Testis (tissue), 2 donors: ENCODE measurements at regions not wholly inside any gene's neighbourhood (a gene's known extent, or its start where the extent isn't known, plus 50 kb on each side); places are given as distances from the start of the nearest gene placed in this dataset.
"Not testable (repeated sequence)": the region's sequence is repeated elsewhere in the genome, so short reads cannot be mapped to it uniquely, and the experiment has no call there.

Experiments
- DNase-seq: peaks from one replicate; pipeline ENCODE4 v3.0.0-alpha.2; 2019
- H3K27ac ChIP-seq, 2 donors: fragments of 200-600 bp; sonication (generic); one replicate each; pipeline ENCODE4 v1.5.1; 2019
- H3K27me3 ChIP-seq: fragments of 200-600 bp; sonication (generic); one replicate; pipeline ENCODE4 v1.5.1; 2019
- H3K36me3 ChIP-seq: fragments of 200-600 bp; sonication (generic); one replicate; pipeline ENCODE4 v1.5.1; 2017; ENCODE audit warnings: low read depth; ENCODE audit errors: missing control alignments
- H3K4me1 ChIP-seq: fragments of 200-600 bp; sonication (generic); one replicate; pipeline ENCODE4 v1.5.1; 2019
- H3K4me3 ChIP-seq, 2 donors: fragments of 200-600 bp; sonication (generic); one replicate each; pipeline ENCODE4 v1.5.1; 2017 to 2019
- H3K9me3 ChIP-seq: fragments of 200-600 bp; sonication (generic); one replicate; pipeline ENCODE4 v1.5.1; 2017
- POLR2A ChIP-seq: fragments of 450-650 bp; IDR thresholded peaks from one replicate; pipeline ENCODE4 v1.6.1; 2017; ENCODE audit warnings: antibody characterized with exemption, mild to moderate bottlenecking, moderate library complexity
- WGBS, 2 donors: methylation state at CpG; one replicate each; pipeline ENCODE4 v1.1.5; 2018; 5-methylcytosine and 5-hydroxymethylcytosine counted together
- intact Hi-C: fragments of 100-400 bp; cut with DNase I; formaldehyde crosslinking; loops from one replicate; pipeline ENCODE4 v1.15.1; 2023; ENCODE audit warnings: low total_unique reads
- TF ChIP-seq, protein P1 (sequence below), 3 experiments: fragments of 450-650 bp in 2 of 3; fragments of 200-600 bp in 1 of 3; sonication (generic) in 1 of 3; IDR thresholded peaks; one replicate each; pipeline ENCODE4 v1.5.1; 2016 to 2019; ENCODE audit warnings: antibody characterized with exemption in 3 of 3, mild to moderate bottlenecking in 2 of 3, moderate library complexity in 1 of 3

DNA sequence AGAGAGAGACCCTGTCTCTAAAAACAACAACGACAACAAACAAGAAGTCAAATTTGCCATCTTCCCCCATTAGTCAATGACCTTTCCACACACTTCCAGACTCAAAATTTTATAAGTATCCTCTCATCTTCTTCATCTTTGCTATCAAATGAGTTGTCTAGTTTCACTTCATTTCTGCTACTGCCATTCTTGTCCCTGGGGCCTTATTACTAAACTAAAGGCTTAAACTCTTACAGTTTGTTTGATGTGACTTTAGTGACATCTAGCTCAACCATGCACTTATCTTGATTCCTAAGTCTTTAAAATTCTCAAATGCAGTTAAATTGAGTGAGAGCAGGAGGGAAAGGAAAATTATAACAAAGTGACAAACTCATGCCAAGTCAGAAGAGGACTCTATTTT lies 271.8 kb upstream of the GK2 start:
- WGBS, 2 donors: 100% methylated on average over 1 of the region's 1 CpG
- intact Hi-C loops: no loop called here
- no peaks in the 10 kb centered on the region for H3K36me3 ChIP-seq
- TF ChIP-seq, protein P1, sequence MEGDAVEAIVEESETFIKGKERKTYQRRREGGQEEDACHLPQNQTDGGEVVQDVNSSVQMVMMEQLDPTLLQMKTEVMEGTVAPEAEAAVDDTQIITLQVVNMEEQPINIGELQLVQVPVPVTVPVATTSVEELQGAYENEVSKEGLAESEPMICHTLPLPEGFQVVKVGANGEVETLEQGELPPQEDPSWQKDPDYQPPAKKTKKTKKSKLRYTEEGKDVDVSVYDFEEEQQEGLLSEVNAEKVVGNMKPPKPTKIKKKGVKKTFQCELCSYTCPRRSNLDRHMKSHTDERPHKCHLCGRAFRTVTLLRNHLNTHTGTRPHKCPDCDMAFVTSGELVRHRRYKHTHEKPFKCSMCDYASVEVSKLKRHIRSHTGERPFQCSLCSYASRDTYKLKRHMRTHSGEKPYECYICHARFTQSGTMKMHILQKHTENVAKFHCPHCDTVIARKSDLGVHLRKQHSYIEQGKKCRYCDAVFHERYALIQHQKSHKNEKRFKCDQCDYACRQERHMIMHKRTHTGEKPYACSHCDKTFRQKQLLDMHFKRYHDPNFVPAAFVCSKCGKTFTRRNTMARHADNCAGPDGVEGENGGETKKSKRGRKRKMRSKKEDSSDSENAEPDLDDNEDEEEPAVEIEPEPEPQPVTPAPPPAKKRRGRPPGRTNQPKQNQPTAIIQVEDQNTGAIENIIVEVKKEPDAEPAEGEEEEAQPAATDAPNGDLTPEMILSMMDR (IDR thresholded peaks at IDR 0.05): no peak
- TF ChIP-seq POLR2A: no peak
- H3K4me3 ChIP-seq: no peak overlapping the region
- peaks cover 5% of the 10 kb centered on the region for H3K4me1 ChIP-seq
- no peak for DNase-seq
- no peak overlapping the region for H3K27ac ChIP-seq
- H3K27me3 ChIP-seq: no peaks in the 10 kb centered on the region
- H3K9me3 ChIP-seq: no peaks in the 10 kb centered on the region

DNA sequence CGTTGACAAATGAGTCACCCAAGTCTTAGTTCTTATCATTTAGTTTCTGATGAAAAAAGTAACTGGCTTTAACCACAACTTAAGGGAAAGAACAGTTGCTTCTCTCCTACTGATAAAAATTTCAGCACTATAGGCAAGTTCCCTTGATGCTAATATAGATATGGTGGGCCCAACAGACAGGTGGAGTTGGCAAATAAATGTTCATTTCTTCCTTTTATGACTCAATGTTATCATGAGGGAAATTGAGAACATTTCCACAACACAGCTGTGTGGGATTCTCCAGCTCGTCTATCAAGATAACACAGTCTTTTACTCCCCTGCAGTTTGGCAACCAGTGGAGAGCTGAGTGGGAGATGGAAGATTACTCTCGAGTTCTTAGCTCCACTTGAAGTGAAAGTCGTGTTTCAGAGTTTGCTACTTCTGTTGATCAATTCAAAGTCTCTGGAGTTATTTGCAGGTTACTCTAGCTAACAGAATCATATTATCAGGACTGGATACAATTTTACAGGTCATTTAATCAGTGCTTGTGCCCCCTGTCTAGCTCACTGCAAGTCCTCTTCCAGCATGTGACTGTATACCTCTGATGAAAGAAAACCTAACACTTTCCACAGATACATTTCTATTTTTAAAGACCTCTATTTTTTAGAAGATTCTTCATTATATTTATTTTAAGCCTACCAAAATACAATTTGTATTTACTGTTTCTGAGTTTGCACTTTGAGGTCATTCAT lies 270.6 kb upstream of the GK2 start:
- H3K27ac ChIP-seq: no peak overlapping the region
- peak; percentile 21 for DNase-seq
- no peak for TF ChIP-seq POLR2A
- TF ChIP-seq, protein P1 (IDR thresholded peaks at IDR 0.05): no peak
- WGBS, 2 donors: 19 to 22% methylated on average over 4 of the region's 4 CpGs
- H3K4me3 ChIP-seq: no peak overlapping the region
- no peaks in the 10 kb centered on the region for H3K36me3 ChIP-seq
- H3K9me3 ChIP-seq: no peaks in the 10 kb centered on the region
- intact Hi-C loops: no loop called here
- H3K4me1 ChIP-seq: peaks cover 5% of the 10 kb centered on the region
- H3K27me3 ChIP-seq: no peaks in the 10 kb centered on the region

DNA sequence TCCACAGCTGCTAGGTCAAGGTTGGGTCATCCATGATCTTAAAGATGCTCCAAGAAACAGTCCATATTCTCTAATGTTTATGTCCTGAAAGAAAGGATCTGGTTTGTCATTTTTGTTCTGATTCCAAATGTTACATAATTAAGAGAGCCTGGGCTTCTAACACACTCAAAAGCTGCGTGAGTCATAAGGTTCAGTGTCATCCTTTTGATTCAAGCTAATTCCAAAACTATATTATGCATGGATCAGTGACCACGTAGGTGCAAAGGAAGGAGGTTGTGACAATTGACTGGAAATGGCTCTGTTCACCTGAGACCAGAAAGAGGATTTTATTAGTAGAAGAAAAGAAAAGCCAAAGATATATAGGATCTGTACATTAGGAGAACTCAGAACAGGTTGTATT lies 268.7 kb upstream of the GK2 start:
- no peak overlapping the region for H3K27ac ChIP-seq
- H3K36me3 ChIP-seq: no peaks in the 10 kb centered on the region
- TF ChIP-seq POLR2A: no peak
- TF ChIP-seq, protein P1 (IDR thresholded peaks at IDR 0.05): no peak
- no peaks in the 10 kb centered on the region for H3K27me3 ChIP-seq
- H3K4me3 ChIP-seq: no peak overlapping the region
- intact Hi-C loops: no loop called here
- H3K9me3 ChIP-seq: no peaks in the 10 kb centered on the region
- peaks cover 5% of the 10 kb centered on the region for H3K4me1 ChIP-seq
- DNase-seq: no peak
- WGBS, 2 donors: 80 to 89% methylated on average over 2 of the region's 2 CpGs

DNA sequence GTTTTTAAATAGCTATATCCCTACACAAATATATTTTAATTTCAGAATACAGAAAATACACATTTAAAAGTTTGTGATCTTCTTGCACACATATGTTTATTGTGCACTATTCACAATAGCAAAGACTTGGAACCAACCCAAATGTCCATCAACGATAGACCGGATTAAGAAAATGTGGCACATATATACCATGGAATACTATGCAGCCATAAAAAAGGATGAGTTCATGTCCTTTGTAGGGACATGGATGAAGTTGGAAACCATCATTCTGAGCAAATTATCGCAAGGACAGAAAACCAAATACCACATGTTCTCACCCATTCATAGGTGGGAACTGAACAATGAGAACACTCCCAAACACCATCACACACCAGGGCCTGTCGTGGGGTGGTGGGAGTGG lies 266.9 kb upstream of the GK2 start:
- WGBS, 2 donors: 95 to 96% methylated on average over 4 of the region's 4 CpGs
- intact Hi-C loops, DNase-seq: not testable (repeated sequence)

DNA sequence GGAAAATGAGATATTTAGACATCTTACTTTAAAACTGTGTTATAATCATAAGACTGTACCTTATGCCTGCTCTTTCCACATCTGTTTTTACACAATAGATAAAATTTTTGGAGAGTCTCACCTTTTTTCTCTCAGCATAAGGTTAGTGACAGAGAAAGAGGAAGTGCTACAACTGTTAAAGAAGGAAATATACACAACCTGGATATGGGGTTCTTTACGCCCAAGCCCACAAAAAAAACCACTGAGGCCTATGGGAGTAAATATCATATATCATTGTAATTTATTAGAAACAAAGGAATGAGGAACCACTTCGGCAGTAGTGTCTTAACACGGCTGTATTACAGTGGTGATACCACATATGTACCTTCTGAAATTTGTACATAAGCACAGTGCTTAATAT lies 265.9 kb upstream of the GK2 start:
- 82 to 84% methylated on average over 3 of the region's 3 CpGs for WGBS, 2 donors
- Histone ChIP-seq H3K27ac (no peak overlapping the region), H3K27me3 (no peaks in the 10 kb centered on the region), H3K9me3 (no peaks in the 10 kb centered on the region), H3K4me1 (peaks cover under 1% of the 10 kb centered on the region), H3K36me3 (no peaks in the 10 kb centered on the region), H3K4me3 (no peak overlapping the region)
- intact Hi-C loops: no loop called here
- TF ChIP-seq, protein P1 (IDR thresholded peaks at IDR 0.05): no peak
- no peak for TF ChIP-seq POLR2A
- no peak for DNase-seq

More for the DNA sequence above, 266.9 kb upstream of the GK2 start:
- H3K27ac ChIP-seq, H3K4me1 ChIP-seq, H3K9me3 ChIP-seq, H3K27me3 ChIP-seq, H3K36me3 ChIP-seq, H3K4me3 ChIP-seq: not testable (repeated sequence)
